Head of caudate nucleus (tissue), 42 donors: ENCODE measurements at regions not wholly inside any gene's neighbourhood (a gene's known extent, or its start where the extent isn't known, plus 50 kb on each side); places are given as distances from the start of the nearest gene placed in this dataset.

ENCODE experiments used
- DNase-seq, 42 donors: peaks; one replicate each; pipeline versions ENCODE4 v3.0.0 to v3.0.0-alpha.2; 2020 to 2021; ENCODE audit warnings: mixed read lengths in 7 of 42
- intact Hi-C: fragments of 100-400 bp; cut with DNase I; formaldehyde crosslinking; loops from one replicate; pipeline ENCODE4 v1.15.0; 2022

- intact Hi-C loops, result no loop called here
- DNase-seq, result peak in 4 of 42 donors; percentile 2 to 13 (median 8)
Measured at GRCh38 chr3:178456621-178457285, 79.5 kb upstream of the KCNMB2 start.

- no peak for DNase-seq
- intact Hi-C loops, result no loop called here
Measured at GRCh38 chr3:178457511-178457910, 78.7 kb upstream of the KCNMB2 start.

- no peak for DNase-seq
Measured at GRCh38 chr3:178458313-178459037, 77.8 kb upstream of the KCNMB2 start.

GRCh38 chr3:178459038-178459410 is 77.2 kb upstream of the KCNMB2 start:
- no peak for DNase-seq
- intact Hi-C loops, result no loop called here

More at GRCh38 chr3:178458313-178459037, 77.8 kb upstream of the KCNMB2 start:
- intact Hi-C loops, result no loop called here

GRCh38 chr3:178465260-178466180 is 70.7 kb upstream of the KCNMB2 start:
- intact Hi-C loops, result no loop called here
- no peak for DNase-seq

- intact Hi-C loops, result no loop called here
- no peak for DNase-seq
Measured at GRCh38 chr3:178472941-178473340, 63.3 kb upstream of the KCNMB2 start.

- DNase-seq, result no peak
- intact Hi-C loops, result no loop called here
Measured at GRCh38 chr3:178474526-178474925, 61.7 kb upstream of the KCNMB2 start.

- intact Hi-C loops, result no loop called here
- DNase-seq, result no peak
Measured at GRCh38 chr3:178475062-178475461, 61.2 kb upstream of the KCNMB2 start.

- no peak for DNase-seq
- intact Hi-C loops, result no loop called here
Measured at GRCh38 chr3:178476886-178477285, 59.4 kb upstream of the KCNMB2 start.

GRCh38 chr3:178479446-178479845 is 56.8 kb upstream of the KCNMB2 start:
- intact Hi-C loops, result no loop called here

GRCh38 chr3:178479860-178480259 is 56.4 kb upstream of the KCNMB2 start:
- intact Hi-C loops, result no loop called here
- DNase-seq, result no peak

More at GRCh38 chr3:178479446-178479845, 56.8 kb upstream of the KCNMB2 start:
- DNase-seq, result no peak

GRCh38 chr3:178480274-178480673 is 56.0 kb upstream of the KCNMB2 start:
- DNase-seq, result no peak
- intact Hi-C loops, result no loop called here

- intact Hi-C loops, result no loop called here
- no peak for DNase-seq
Measured at GRCh38 chr3:178480795-178481194, 55.4 kb upstream of the KCNMB2 start.

- DNase-seq, result no peak
- intact Hi-C loops, result no loop called here
Measured at GRCh38 chr3:178482981-178483380, 53.3 kb upstream of the KCNMB2 start.

GRCh38 chr3:178483704-178484103 is 52.5 kb upstream of the KCNMB2 start:
- DNase-seq, result no peak
- intact Hi-C loops, result no loop called here

- intact Hi-C loops, result no loop called here
- DNase-seq, result no peak
Measured at GRCh38 chr3:178485756-178486155, 50.5 kb upstream of the KCNMB2 start.
